Hypothalamus (tissue), 51 donors: ENCODE measurements at regions not wholly inside any gene's neighbourhood (a gene's known extent, or its start where the extent isn't known, plus 50 kb on each side); places are given as distances from the start of the nearest gene placed in this dataset.
"Not testable (repeated sequence)": the region's sequence is repeated elsewhere in the genome, so short reads cannot be mapped to it uniquely, and the experiment has no call there.

Experiments used
- DNase-seq, 51 donors: peaks; one replicate each; lab custom pipeline; 2025; lab: John Stamatoyannopoulos, UW

DNA sequence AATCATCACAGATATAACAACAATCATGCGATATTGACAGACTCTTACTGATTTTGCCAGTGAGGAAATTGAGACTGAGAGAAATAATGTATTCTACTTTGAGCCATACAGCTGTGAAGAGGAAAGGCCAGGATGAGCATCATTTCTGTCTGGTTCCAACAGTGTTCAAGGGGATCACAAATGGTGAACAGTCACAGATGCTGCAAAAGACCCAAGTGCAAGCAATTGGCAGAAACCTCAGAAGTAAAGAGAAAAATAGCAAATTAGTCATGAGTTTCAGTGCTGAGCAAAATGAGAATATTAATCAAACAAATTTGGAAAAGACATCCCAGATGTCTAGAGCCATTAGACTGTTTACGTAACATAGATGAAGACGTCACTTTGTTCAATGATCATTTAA lies 114.1 kb downstream of the RAB38 start:
- DNase-seq: no peak

DNA sequence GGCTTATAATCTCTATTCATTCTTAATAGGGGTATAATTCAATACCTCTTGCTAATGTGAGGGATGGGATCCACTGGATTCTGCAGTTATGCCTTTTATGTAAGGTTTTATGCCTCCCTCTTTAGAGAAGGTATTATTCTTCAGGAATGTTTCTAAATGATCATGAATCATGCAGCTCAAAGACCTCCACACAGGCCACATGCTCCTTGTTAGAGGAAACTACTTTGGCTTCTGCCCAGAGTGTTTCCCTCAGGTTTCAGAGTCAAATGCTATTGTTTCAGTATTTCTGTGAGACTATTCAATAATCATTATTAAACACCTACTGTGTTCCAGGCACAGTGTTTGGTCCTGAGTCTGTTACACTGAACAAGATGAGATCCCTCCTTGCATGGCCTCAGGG lies 115.9 kb downstream of the RAB38 start:
- DNase-seq: no peak

- no peak for DNase-seq
Measured at GRCh38 chr11:88051396-88051795, 123.8 kb downstream of the RAB38 start.

DNA sequence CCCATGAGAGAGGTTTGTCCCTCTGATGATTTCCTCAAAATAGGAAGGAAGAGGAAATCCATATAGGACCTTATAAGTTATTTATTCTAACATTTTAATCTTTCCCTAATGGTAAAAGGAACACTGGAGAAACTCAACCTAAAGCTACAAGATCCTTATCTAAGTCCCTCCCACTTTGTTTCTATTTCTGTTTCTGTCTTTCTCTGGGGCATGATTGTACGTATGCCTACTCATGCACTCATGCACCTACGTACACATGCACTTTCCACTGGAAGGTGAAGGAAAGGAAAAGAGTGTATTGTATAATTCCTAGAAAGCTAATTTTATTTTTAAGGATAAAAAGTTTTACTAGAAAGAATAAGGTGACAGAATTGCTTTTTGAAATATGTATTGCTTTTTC lies 125.0 kb downstream of the RAB38 start:
- no peak for DNase-seq

- not testable (repeated sequence) for DNase-seq
Measured at GRCh38 chr11:88045288-88045687, 130.0 kb downstream of the RAB38 start.

- not testable (repeated sequence) for DNase-seq
Measured at GRCh38 chr11:88044658-88045057, 130.6 kb downstream of the RAB38 start.

GRCh38 chr11:88043149-88043548 lies 132.1 kb downstream of the RAB38 start:
- no peak for DNase-seq

DNA sequence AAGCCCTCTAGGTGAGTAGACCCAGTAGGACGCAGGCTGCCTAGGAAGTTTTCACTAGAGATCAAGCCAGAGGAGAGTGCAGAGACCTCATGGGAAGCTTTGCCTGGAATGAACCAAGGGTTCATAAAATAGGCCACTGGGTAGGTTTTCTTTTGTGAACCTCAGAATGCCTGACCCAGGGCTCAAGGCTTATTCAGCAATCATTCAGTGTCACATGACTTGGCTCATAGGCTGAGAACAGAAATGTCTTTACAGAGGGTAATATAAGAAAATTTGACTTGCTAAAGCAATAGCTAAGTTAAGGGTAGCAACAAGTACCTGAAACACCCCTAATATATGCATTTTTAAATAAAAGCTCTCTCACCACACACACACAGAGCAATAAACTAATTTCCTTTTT lies 132.6 kb downstream of the RAB38 start:
- DNase-seq: no peak

GRCh38 chr11:88042238-88042637 lies 133.0 kb downstream of the RAB38 start:
- DNase-seq: no peak

GRCh38 chr11:88041679-88042078 lies 133.6 kb downstream of the RAB38 start:
- no peak for DNase-seq

- DNase-seq: no peak
Measured at GRCh38 chr11:88040148-88040496, 135.1 kb downstream of the RAB38 start.

DNA sequence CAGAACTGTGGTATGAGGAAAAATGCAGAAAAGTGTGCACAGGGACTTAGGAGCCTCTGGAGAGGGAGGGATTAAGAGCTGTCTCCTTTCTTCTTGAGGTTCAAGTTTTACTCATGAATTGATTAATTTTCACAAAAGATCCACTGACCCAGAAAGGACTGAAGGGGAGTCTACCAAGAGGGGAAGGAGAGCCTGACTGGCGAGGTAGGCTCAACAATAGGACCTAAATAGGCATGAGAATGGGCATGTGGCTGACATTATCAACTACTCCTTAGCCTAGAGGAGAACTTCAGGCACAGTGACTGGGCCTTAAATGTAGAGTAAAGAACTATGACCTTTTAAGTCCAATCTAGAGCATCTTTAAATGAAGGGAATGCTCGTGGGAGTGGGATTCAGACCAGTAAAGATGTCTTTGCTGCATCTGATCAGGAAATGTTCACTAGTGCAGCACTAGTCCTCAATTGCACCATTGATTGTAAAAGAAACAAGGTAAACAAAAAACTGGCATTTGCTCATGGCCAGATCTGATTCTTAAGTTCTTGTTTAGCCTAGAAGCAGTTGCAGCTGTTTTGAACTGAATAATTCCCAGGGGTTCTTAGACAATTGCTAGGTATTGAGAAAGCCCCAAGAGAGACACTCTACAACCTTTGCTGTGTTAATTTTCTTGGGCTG lies 135.6 kb downstream of the RAB38 start:
- DNase-seq: no peak

DNA sequence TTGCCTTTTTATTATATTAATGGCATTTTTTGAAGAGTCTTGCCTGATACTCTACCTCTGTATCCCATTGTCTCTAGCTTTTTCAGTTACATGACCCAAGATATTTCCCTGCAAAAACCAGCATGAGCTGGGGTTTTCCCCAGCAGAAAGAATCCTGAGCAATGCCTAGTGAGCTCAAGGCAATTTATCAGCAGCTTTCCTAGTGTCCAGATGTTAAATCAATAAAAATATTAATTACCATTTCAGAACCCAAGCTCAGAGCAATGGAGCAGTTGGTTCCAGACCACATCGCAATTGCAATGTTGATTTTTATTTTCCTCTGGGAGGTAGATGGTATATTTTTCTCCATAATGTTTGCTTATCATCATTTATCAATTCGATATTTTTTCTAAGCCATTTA lies 137.2 kb downstream of the RAB38 start:
- no peak for DNase-seq

- DNase-seq: no peak
Measured at GRCh38 chr11:88036701-88037100, 138.5 kb downstream of the RAB38 start.

DNA sequence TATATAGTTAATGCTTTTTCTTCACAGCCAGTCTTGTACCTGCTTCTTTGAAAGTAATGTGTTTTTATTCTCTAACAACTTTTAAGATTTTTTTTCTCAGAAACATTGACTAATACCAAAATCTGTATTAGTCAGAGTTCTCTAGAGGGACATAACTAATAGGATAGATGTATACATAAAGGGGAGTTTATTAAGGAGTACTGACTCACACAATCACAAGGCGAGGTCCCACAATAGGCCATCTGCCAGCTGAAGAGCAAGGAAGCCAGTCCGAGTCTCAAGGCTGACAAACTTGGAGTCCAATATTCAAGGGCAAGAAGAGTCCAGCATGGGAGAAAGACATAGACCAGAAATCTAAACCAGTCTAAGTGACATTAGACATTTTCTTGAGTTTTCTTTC lies 140.0 kb downstream of the RAB38 start:
- no peak for DNase-seq

GRCh38 chr11:88017666-88018065 lies 157.6 kb downstream of the RAB38 start:
- no peak for DNase-seq

DNA sequence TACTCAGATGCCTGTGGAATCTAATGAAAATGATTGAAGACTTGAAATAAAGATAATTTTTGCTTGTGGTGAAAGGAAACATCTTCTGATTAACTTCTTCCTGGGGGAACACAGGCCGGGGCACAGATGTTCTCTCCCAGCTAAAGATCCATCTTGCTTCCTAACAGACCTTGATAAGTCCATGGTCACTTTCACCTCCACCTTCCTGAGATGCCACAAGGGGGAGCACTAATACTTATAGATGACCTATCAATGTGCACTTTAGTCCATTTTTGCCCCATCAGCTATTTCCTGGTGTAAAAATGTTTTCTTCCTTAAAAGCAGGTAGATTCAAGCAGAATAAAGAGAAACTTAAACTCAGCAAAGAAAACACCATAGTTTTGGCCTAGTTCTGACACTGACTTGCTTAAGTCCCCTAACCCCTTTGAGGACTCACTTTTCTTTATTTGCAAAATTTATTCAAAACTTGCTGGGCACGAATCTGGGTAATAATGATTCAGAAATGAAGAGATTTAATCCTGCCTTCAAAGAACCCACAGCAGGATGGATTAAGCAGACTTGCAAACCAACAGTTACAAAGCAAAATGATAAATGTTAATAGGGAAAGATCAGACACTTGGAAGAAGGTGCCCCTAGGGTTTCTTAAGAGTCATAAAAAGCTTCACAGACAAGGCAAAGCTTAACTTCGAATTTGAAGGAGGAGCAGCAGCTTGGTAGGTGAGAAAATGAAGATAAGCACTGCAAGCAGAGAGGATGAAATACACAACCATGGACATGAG lies 158.7 kb downstream of the RAB38 start:
- DNase-seq: peak in 27 of 51 donors; percentile 0 to 65 (median 16)

DNA sequence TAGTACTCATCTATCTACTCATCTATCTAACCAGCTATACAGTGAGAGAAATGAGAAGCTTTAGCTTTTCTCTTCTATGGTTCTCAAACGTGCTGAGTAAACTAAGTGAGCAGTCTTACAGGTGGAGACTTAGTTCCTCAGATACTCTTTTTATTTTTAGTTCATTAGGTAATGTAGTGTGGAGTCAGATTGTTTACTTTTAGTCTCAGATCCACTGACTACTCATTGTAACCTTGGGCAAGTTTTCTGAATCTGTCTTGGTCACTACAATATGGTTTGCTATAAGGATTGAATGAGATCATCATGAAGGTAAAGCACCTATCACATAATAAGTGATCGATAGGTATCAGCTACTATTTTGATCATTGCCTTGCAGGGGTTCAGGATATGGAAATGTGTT lies 160.1 kb downstream of the RAB38 start:
- no peak for DNase-seq

GRCh38 chr11:88013508-88014065 lies 161.7 kb downstream of the RAB38 start:
- DNase-seq: no peak

DNA sequence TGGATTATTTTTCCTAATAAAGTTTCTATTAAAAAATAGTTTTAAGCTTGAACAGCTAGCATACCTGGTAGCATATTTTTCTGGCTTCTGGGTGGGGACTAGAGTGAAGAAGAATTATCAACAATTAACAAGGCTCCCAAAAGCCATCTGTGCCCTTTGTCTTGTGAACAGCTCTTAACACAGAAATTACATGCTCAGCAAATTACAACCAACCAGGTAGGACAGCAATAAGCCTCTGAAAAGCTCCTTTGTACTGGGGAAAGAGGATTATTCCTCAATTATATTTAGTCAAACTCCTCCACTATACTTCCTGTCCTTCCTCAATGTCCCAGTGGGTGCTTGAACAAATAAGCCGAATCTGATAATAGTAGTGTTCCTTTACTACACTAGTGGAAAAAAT lies 162.8 kb downstream of the RAB38 start:
- no peak for DNase-seq

DNA sequence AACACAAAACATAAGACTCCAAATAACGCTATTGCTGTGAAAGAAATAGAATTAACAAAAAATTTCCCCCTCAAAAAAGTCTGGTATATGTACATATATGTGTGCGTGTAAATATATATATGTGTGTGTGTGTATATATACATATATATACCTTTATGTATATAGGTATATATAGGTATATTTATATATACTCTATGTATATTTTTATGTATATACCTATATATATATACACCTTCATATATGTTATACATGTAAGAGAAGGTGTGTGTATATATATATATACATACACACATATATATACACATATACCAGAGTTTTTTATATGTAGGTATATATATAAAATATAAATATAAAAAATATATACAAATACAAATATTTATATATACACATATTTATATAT lies 199.2 kb downstream of the RAB38 start:
- no peak for DNase-seq

DNA sequence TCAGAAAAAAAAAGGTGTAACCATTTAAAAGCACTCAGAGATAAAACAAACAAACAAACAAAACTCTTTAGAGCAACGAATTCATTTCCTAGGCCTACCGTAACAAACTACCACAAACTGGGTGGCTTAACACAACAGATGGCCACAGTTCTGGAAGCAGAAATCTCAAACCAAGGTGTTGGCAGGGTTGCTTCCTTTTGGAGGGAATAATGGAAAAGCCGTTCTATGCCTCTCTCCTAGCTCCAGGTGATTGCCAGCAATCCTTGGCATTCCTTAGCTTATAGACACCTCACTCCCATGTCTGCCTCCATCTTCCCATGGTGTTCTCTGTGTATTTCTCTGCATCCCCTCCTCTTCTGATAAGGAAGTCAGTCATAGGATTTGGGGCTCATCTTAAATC lies 200.4 kb downstream of the RAB38 start:
- DNase-seq: no peak
